ENCODE measurements at regions not wholly inside any gene's neighbourhood (a gene's known extent, or its start where the extent isn't known, plus 50 kb on each side); places are given as distances from the start of the nearest gene placed in this dataset.

- no peak overlapping the region for H3K4me3 Mint-ChIP-seq
- no peaks in the 10 kb centered on the region for H3K9me3 Mint-ChIP-seq
- H3K27me3 Mint-ChIP-seq: no peaks in the 10 kb centered on the region
- no peak for DNase-seq
- H3K4me1 Mint-ChIP-seq: no peaks in the 10 kb centered on the region
- no peak overlapping the region for H3K27ac Mint-ChIP-seq
- no peak for ATAC-seq
These were observed 221.2 kb downstream of the TMEM167A start for GRCh38 chr5:82855893-82856550.

GRCh38 chr5:82854956-82855355, 222.2 kb downstream of the TMEM167A start:
- H3K9me3 Mint-ChIP-seq: no peaks in the 10 kb centered on the region
- H3K27ac Mint-ChIP-seq: no peak overlapping the region
- H3K27me3 Mint-ChIP-seq: no peaks in the 10 kb centered on the region
- DNase-seq (no peak), ATAC-seq (no peak)
- no peaks in the 10 kb centered on the region for H3K4me1 Mint-ChIP-seq
- no peak overlapping the region for H3K4me3 Mint-ChIP-seq

- H3K27me3 Mint-ChIP-seq: peaks cover 10% of the 10 kb centered on the region
- ATAC-seq (no peak), DNase-seq (no peak)
- no peak overlapping the region for H3K27ac Mint-ChIP-seq
- no peak overlapping the region for H3K4me3 Mint-ChIP-seq
- peaks cover 0 to 4% of the 10 kb centered on the region in 2 donors for H3K9me3 Mint-ChIP-seq
- no peaks in the 10 kb centered on the region for H3K4me1 Mint-ChIP-seq
These were observed 225.7 kb downstream of the TMEM167A start for GRCh38 chr5:82851471-82851870.

DNA sequence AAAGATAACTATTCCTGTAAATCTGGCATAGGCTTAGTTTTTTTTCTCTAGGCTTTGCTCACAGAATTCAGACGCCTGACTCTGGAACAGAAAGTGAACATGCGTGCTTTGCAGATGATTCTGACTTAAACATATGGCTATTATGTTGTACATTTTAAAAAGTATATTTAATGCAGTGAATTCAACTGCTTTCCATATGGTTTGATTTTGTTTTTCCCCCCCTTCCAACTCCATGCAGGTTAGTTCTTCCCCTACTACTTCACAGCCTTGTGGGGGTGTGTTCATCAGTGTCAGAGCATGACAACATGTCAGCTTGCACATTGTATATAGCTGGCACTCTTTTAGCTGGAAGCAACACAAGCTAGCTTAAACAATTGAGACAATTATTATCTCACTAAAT, 226.8 kb downstream of the TMEM167A start:
- no peak overlapping the region for H3K27ac Mint-ChIP-seq
- no peaks in the 10 kb centered on the region for H3K4me1 Mint-ChIP-seq
- H3K4me3 Mint-ChIP-seq: no peak overlapping the region
- DNase-seq (no peak), ATAC-seq (no peak)
- H3K27me3 Mint-ChIP-seq: peaks cover 16% of the 10 kb centered on the region
- H3K9me3 Mint-ChIP-seq: peaks cover 0 to 5% of the 10 kb centered on the region in 2 donors

DNA sequence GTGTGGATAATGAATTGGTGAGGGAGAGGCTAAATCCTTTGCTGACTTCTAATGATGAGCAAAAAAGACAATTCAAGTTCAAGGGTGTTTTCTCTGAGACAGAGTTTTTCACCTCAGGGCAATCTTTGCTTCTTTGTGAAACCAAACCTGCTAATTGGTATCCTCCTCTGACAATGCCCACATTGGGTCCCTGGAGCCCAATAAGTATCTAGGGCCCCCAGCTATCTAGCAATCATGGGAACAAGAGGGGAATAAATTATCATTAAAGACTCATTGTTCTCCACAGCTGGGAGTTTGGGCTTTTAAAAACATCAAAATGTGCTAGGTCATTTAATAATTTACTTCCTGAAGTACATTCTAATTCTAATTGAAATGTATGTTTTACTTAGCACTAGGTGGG, 227.3 kb downstream of the TMEM167A start:
- peaks cover 0 to 5% of the 10 kb centered on the region in 2 donors for H3K9me3 Mint-ChIP-seq
- DNase-seq (no peak), ATAC-seq (no peak)
- peaks cover 21% of the 10 kb centered on the region for H3K27me3 Mint-ChIP-seq
- no peak overlapping the region for H3K4me3 Mint-ChIP-seq
- H3K4me1 Mint-ChIP-seq: no peaks in the 10 kb centered on the region
- H3K27ac Mint-ChIP-seq: no peak overlapping the region

DNA sequence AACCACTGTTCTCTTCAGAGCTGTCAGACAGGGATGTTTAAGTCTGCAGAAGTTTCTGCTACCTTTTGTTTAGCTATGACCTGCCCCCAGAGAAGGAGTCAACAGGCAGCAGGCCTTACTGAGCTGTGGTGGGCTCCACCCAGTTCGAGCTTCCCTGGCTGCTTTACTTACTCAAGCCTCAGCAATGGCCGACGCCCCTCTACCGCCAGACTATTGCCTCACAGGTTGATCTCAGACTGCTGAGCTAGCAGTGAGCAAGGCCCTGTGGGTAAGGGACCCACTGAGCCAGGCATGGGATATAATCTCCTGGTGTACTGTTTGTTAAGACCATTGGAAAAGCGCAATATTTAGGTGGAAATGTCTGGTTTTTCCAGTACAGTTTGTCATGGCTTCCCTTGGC, 229.6 kb downstream of the TMEM167A start:
- Mint-ChIP-seq H3K27me3 (peaks cover 24% of the 10 kb centered on the region), H3K27ac (no peak overlapping the region), H3K4me1 (no peaks in the 10 kb centered on the region), H3K4me3 (no peak overlapping the region), H3K9me3 (peaks cover 0 to 5% of the 10 kb centered on the region in 2 donors)
- no peak for DNase-seq
- ATAC-seq: no peak

- H3K9me3 Mint-ChIP-seq: peaks cover 20% of the 10 kb centered on the region in 2 donors
- DNase-seq (no peak), ATAC-seq (no peak)
- H3K4me1 Mint-ChIP-seq: no peaks in the 10 kb centered on the region
- no peak overlapping the region for H3K4me3 Mint-ChIP-seq
- H3K27me3 Mint-ChIP-seq: peaks cover 3% of the 10 kb centered on the region
- H3K27ac Mint-ChIP-seq: no peak overlapping the region
These were observed 237.3 kb downstream of the TMEM167A start for GRCh38 chr5:82839881-82840280.

- Mint-ChIP-seq H3K4me3 (no peak overlapping the region), H3K27ac (no peak overlapping the region), H3K9me3 (peaks cover 13 to 26% of the 10 kb centered on the region in 2 donors), H3K27me3 (no peaks in the 10 kb centered on the region), H3K4me1 (no peaks in the 10 kb centered on the region)
- ATAC-seq (no peak), DNase-seq (no peak)
These were observed 241.7 kb downstream of the TMEM167A start for GRCh38 chr5:82835488-82835887.

- no peak for DNase-seq
- ATAC-seq: no peak
- no peaks in the 10 kb centered on the region for H3K4me1 Mint-ChIP-seq
These were observed 243.0 kb downstream of the TMEM167A start for GRCh38 chr5:82834151-82834550.

DNA sequence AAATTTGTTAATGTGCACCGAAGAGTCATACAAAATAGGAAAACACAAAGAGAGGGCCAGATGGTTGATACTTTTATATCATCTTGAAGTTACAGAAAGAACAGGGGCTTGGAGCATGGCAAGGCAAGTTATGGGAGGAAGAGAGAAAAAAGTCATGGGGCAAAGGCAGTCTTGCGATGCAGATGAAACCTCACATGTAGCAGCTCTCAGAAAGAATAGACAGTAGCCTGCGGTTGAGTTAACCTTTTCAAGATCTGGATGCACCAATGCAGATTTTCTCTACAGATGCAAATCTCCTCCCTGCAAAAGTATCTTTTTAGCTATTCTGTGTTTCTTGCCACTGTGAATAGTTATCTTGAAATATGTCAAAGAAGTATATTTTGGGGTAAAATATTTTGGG, 243.9 kb downstream of the TMEM167A start:
- Mint-ChIP-seq H3K4me3 (no peak overlapping the region), H3K27me3 (no peaks in the 10 kb centered on the region), H3K4me1 (no peaks in the 10 kb centered on the region), H3K27ac (no peak overlapping the region), H3K9me3 (peaks cover 13 to 26% of the 10 kb centered on the region in 2 donors)
- DNase-seq: no peak
- no peak for ATAC-seq

More at GRCh38 chr5:82834151-82834550, 243.0 kb downstream of the TMEM167A start:
- H3K27ac Mint-ChIP-seq: no peak overlapping the region
- H3K9me3 Mint-ChIP-seq: peaks cover 13 to 26% of the 10 kb centered on the region in 2 donors
- H3K27me3 Mint-ChIP-seq: no peaks in the 10 kb centered on the region
- H3K4me3 Mint-ChIP-seq: no peak overlapping the region

- no peaks in the 10 kb centered on the region for H3K27me3 Mint-ChIP-seq
These were observed 244.7 kb downstream of the TMEM167A start for GRCh38 chr5:82832445-82832844.

DNA sequence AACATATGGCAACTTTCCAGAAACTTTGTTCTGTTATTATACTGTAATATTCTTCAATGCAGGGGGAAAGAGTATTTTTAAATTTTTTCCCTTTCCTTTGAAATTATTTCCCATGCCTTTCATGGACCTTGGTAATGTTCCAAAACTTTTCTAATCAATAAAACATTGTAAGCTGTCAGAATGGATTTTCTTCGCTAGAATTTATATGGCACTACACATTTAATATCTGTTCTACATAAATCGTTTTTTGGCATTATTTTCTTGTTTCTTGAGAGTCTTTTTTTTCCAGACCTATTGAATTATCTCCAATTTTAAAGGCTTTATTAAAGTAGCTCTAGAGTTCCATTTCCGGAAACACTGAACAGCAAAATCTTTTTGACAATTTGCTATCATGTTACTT, 249.0 kb downstream of the TMEM167A start:
- no peaks in the 10 kb centered on the region for H3K4me1 Mint-ChIP-seq
- no peaks in the 10 kb centered on the region for H3K9me3 Mint-ChIP-seq
- H3K27ac Mint-ChIP-seq: no peak overlapping the region
- H3K27me3 Mint-ChIP-seq: no peaks in the 10 kb centered on the region
- ATAC-seq (no peak), DNase-seq (no peak)
- no peak overlapping the region for H3K4me3 Mint-ChIP-seq

More at GRCh38 chr5:82832445-82832844, 244.7 kb downstream of the TMEM167A start:
- Mint-ChIP-seq H3K4me1 (no peaks in the 10 kb centered on the region), H3K4me3 (no peak overlapping the region), H3K9me3 (peaks cover 13 to 25% of the 10 kb centered on the region in 2 donors), H3K27ac (no peak overlapping the region)
- no peak for DNase-seq
- no peak for ATAC-seq

DNA sequence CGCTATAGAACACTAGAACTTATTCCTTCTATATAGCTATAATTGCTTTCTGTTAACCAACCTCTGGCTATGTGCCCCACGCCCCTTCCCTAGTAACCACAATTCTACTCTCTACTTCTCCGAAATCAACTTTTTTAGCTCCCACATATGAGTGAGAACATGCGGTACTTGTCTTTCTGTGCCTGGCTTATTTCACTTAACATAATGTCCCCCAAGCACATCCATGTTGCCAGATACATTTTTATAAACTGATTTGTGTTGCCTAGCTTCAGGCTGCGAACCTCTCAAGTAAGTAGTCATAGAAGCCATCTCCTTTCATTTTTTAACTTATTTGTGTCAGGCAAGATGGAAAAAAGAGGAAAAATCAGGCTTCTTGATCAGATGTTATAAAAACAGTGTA, 249.5 kb downstream of the TMEM167A start:
- Mint-ChIP-seq H3K9me3 (peaks cover 0 to 2% of the 10 kb centered on the region in 2 donors), H3K4me3 (no peak overlapping the region)
- ATAC-seq: no peak

GRCh38 chr5:82822634-82822927, 254.6 kb downstream of the TMEM167A start:
- ATAC-seq (no peak), DNase-seq (no peak)
- peaks cover 13% of the 10 kb centered on the region for H3K4me1 Mint-ChIP-seq
- no peak overlapping the region for H3K4me3 Mint-ChIP-seq
- H3K9me3 Mint-ChIP-seq: peaks cover 0 to 4% of the 10 kb centered on the region in 2 donors
- H3K27me3 Mint-ChIP-seq: no peaks in the 10 kb centered on the region
- no peak overlapping the region for H3K27ac Mint-ChIP-seq

More for the DNA sequence above, 249.5 kb downstream of the TMEM167A start:
- H3K27me3 Mint-ChIP-seq: no peaks in the 10 kb centered on the region
- H3K4me1 Mint-ChIP-seq: no peaks in the 10 kb centered on the region
- no peak overlapping the region for H3K27ac Mint-ChIP-seq
- no peak for DNase-seq

DNA sequence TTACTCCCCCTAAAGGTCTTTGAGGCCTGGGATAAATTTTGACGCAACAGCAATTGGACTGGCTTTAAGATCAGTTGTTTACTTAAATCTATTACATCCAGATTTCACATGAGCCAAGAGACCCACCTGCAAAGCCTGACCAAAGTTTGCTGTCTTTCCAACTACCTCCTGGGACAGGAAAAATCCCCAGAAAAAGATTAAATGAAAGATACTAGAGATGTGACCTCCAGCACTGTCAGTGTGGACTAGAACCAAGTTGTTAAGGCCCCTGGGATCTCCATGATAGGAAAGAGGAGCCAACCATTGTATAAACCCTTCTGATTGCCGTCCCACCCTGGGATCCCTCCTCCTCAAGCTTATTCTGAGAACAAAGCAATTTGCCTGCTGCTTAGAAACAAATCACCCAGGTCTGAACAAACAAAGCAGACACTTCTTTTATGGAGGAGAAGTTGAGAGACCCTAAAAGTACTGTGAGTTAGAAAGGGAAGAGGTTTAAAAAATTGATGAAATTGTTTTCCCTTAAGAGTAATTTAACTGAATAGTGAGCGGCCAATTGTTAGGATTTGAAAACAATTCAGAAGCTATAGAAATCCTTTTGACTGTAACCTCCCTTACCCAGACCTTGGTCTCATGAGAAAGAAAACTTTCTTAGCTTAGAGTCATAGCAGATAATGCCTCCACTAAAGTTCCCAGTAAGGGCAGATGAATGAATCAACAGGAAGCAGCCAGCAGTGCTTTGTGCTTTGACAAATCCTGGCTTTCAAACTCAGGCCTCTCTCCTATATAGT, 255.2 kb downstream of the TMEM167A start:
- ATAC-seq (no peak), DNase-seq (no peak)
- peaks cover 14% of the 10 kb centered on the region for H3K4me1 Mint-ChIP-seq
- H3K4me3 Mint-ChIP-seq: no peak overlapping the region
- H3K27me3 Mint-ChIP-seq: no peaks in the 10 kb centered on the region
- no peak overlapping the region for H3K27ac Mint-ChIP-seq
- H3K9me3 Mint-ChIP-seq: peaks cover 0 to 4% of the 10 kb centered on the region in 2 donors

All from stimulated activated naive CD8-positive, alpha-beta T cell treated with anti-CD3 and anti-CD28 coated beads, Interleukin-15, amount 100 ng/mL, for 72 hours (primary cell).